Ovary (tissue), 7 donors: ENCODE measurements at regions not wholly inside any gene's neighbourhood (a gene's known extent, or its start where the extent isn't known, plus 50 kb on each side); places are given as distances from the start of the nearest gene placed in this dataset.

Experiments
- DNase-seq, 5 donors: peaks; one replicate each; pipeline ENCODE4 v3.0.0-alpha.2; 2019 to 2020
- H3K27ac ChIP-seq, 2 donors: fragments of 200-600 bp; one replicate each; pipeline versions ENCODE4 v1.5.1 to v1.8.0; 2019 to 2022
- H3K27me3 ChIP-seq: fragments of 200-600 bp; one replicate; pipeline ENCODE4 v1.8.0; 2022
- H3K36me3 ChIP-seq: fragments of 200-600 bp; sonication (generic); one replicate; pipeline ENCODE4 v1.5.1; 2019
- H3K4me1 ChIP-seq: one replicate; pipeline ENCODE4 v1.8.1; 2013; ENCODE audit warnings: mild to moderate bottlenecking, moderate library complexity; ENCODE audit not compliant: insufficient read depth
- H3K4me3 ChIP-seq: fragments of 200-600 bp; sonication (generic); one replicate; pipeline ENCODE4 v1.5.1; 2017
- H3K9me3 ChIP-seq, 2 donors: fragments of 200-600 bp in 1 of 2; sonication (generic) in 1 of 2; one replicate each; pipeline versions ENCODE4 v1.5.1 to v1.8.1; 2013 to 2019; ENCODE audit warnings: mild to moderate bottlenecking in 1 of 2, moderate library complexity in 1 of 2
- CTCF ChIP-seq, 3 donors: fragments of 450-650 bp in 2 of 3; fragments of 200-600 bp in 1 of 3; IDR thresholded peaks; one replicate each; pipeline versions ENCODE4 v1.5.1 to v1.8.0; 2016 to 2022; ENCODE audit warnings: antibody characterized with exemption in 3 of 3, mild to moderate bottlenecking in 1 of 3
- EP300 ChIP-seq: sonication (generic); formaldehyde crosslinking; IDR thresholded peaks from one replicate; pipeline ENCODE4 v1.6.1; 2017; ENCODE audit warnings: antibody characterized with exemption
- POLR2A ChIP-seq: fragments of 450-650 bp; IDR thresholded peaks from one replicate; pipeline ENCODE4 v1.6.1; 2017; ENCODE audit warnings: antibody characterized with exemption, mild to moderate bottlenecking, moderate library complexity
- WGBS, 3 donors: extraction: QIAGEN DNeasy Blood & Tissue Kit in 1 of 3; methylation state at CpG; one replicate each; pipeline versions ENCODE4 v1.1.5 to v1.1.7; 2013 to 2017; 5-methylcytosine and 5-hydroxymethylcytosine counted together
- intact Hi-C, 4 donors: fragments of 100-400 bp; cut with DNase I; formaldehyde crosslinking; loops; one replicate each; pipeline versions ENCODE4 v1.11.0 to v1.15.1; 2022 to 2023
- donor health status: DM: no; HTN: no; CAD: no; lungs with moderate emphysema.
- donor health status: DM: no; HTN: no; CAD: no.
- donor health status: Bipolar disorder and iron deficiency.
- donor health status: DM: no; HTN: no; CAD: no.
- donor health status: DM: yes; HTN: yes; CAD: no.

GRCh38 chr14:61108496-61109141 is 127.6 kb downstream of the SLC38A6 start:
- Histone ChIP-seq H3K4me3 (no peak overlapping the region), H3K27ac (no peak overlapping the region), H3K9me3 (no peaks in the 10 kb centered on the region), H3K36me3 (no peaks in the 10 kb centered on the region), H3K4me1 (no peaks in the 10 kb centered on the region), H3K27me3 (no peaks in the 10 kb centered on the region)
- TF ChIP-seq EP300: no peak
- TF ChIP-seq POLR2A: no peak
- intact Hi-C loops: no loop called here
- no peak for DNase-seq
- 75 to 88% (median 86%) methylated on average over 10 of the region's 10 CpGs for WGBS, 3 donors

GRCh38 chr14:61107869-61108493 is 126.9 kb downstream of the SLC38A6 start:
- intact Hi-C loops: no loop called here
- 64 to 74% (median 71%) methylated on average over 6 of the region's 6 CpGs for WGBS, 3 donors
- Histone ChIP-seq H3K36me3 (no peaks in the 10 kb centered on the region), H3K4me3 (no peak overlapping the region), H3K27me3 (no peaks in the 10 kb centered on the region), H3K27ac (no peak overlapping the region), H3K9me3 (no peaks in the 10 kb centered on the region), H3K4me1 (no peaks in the 10 kb centered on the region)
- TF ChIP-seq CTCF (IDR thresholded peaks at IDR 0.05) (no peak), EP300 (no peak), POLR2A (no peak)
- DNase-seq: no peak

GRCh38 chr14:61106959-61107641 is 126.1 kb downstream of the SLC38A6 start:
- H3K9me3 ChIP-seq: no peaks in the 10 kb centered on the region
- TF ChIP-seq POLR2A (no peak), CTCF (IDR thresholded peaks at IDR 0.05) (no peak), EP300 (no peak)
- no peak overlapping the region for H3K27ac ChIP-seq
- WGBS, 3 donors: 50 to 68% (median 53%) methylated on average over 14 of the region's 14 CpGs
- no peak overlapping the region for H3K4me3 ChIP-seq
- H3K36me3 ChIP-seq: no peaks in the 10 kb centered on the region
- DNase-seq: peak in 3 of 5 donors; percentile 12 to 44 (median 34)
- intact Hi-C loops: no loop called here
- H3K4me1 ChIP-seq: no peaks in the 10 kb centered on the region
- H3K27me3 ChIP-seq: no peaks in the 10 kb centered on the region

DNA sequence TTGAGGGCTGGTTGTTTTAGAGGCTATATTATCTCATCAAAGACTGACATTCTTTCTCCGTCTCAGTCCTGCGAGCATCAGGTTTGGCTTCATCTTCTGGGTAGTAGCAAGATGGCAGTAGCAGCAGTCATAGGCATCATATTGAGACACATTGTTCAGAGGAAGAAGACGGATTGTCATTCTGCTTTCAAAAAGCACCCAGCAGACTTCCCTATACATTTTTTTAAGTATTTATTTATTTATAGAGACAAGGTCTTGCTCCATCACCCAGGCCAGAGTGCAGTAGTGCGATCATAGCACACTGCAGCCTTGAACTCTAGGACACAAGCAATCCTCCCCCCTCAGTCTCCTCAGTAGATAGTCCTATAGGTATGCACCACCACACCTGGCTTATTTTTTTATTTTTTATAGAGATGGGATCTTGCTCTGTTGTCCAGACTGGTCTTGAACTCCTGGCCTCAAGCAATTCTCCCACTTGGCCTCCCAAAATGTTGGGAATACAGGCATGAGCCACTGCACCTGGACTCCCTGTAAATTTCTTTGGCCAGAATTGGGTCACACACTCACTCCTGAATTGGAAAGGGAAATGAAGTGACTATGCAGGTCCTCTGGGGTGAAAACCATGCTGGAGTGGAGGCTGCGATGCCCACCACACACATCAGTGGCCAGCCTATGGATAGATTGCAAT is 125.4 kb downstream of the SLC38A6 start:
- Histone ChIP-seq H3K27me3 (no peaks in the 10 kb centered on the region), H3K4me3 (no peak overlapping the region), H3K9me3 (no peaks in the 10 kb centered on the region), H3K27ac (no peak overlapping the region), H3K4me1 (no peaks in the 10 kb centered on the region), H3K36me3 (no peaks in the 10 kb centered on the region)
- WGBS, 3 donors: 95 to 96% (median 95%) methylated on average over 5 of the region's 5 CpGs
- TF ChIP-seq POLR2A (no peak), EP300 (no peak), CTCF (IDR thresholded peaks at IDR 0.05) (no peak)
- intact Hi-C loops: no loop called here
- no peak for DNase-seq
